Peyer's patch (tissue), 4 donors: ENCODE measurements at regions not wholly inside any gene's neighbourhood (a gene's known extent, or its start where the extent isn't known, plus 50 kb on each side); places are given as distances from the start of the nearest gene placed in this dataset.
A peak's percentile ranks its signal among the peaks of the same experiment; 100 is the strongest.
"Not testable (repeated sequence)": the region's sequence is repeated elsewhere in the genome, so short reads cannot be mapped to it uniquely, and the experiment has no call there.

ENCODE experiments used
- DNase-seq, 3 donors: peaks; one replicate each; pipeline ENCODE4 v3.0.0-alpha.2; 2017 to 2019
- H3K27ac ChIP-seq, 4 donors: fragments of 200-600 bp; sonication (generic); one replicate each; pipeline ENCODE4 v1.5.1; 2016 to 2019
- H3K27me3 ChIP-seq, 2 donors: fragments of 200-600 bp; sonication (generic); one replicate each; pipeline ENCODE4 v1.5.1; 2019
- H3K36me3 ChIP-seq, 3 donors: fragments of 200-600 bp; sonication (generic); one replicate each; pipeline ENCODE4 v1.5.1; 2016 to 2019
- H3K4me1 ChIP-seq, 4 donors: fragments of 200-600 bp; sonication (generic); one replicate each; pipeline ENCODE4 v1.5.1; 2016 to 2019
- H3K4me3 ChIP-seq, 4 donors: fragments of 200-600 bp; sonication (generic); 1 replicate in 3 of 4; 2 replicates in 1 of 4; pipeline ENCODE4 v1.5.1; 2016 to 2019; ENCODE audit warnings: mild to moderate bottlenecking in 1 of 4
- H3K9me3 ChIP-seq, 4 donors: fragments of 200-600 bp; sonication (generic); one replicate each; pipeline ENCODE4 v1.5.1; 2016 to 2019; ENCODE audit warnings: mild to moderate bottlenecking in 1 of 4
- POLR2A ChIP-seq, 2 donors: fragments of 450-650 bp; IDR thresholded peaks; one replicate each; pipeline ENCODE4 v1.5.1; 2017; ENCODE audit warnings: antibody characterized with exemption in 2 of 2, mild to moderate bottlenecking in 2 of 2, moderate library complexity in 2 of 2
- TF ChIP-seq, protein P1 (sequence below), 6 experiments: fragments of 450-650 bp in 4 of 6; fragments of 200-600 bp in 2 of 6; sonication (generic) in 1 of 6; IDR thresholded peaks; one replicate each; pipeline ENCODE4 v1.5.1; 2017 to 2019; ENCODE audit warnings: antibody characterized with exemption in 6 of 6, mild to moderate bottlenecking in 3 of 6, moderate library complexity in 1 of 6

DNA sequence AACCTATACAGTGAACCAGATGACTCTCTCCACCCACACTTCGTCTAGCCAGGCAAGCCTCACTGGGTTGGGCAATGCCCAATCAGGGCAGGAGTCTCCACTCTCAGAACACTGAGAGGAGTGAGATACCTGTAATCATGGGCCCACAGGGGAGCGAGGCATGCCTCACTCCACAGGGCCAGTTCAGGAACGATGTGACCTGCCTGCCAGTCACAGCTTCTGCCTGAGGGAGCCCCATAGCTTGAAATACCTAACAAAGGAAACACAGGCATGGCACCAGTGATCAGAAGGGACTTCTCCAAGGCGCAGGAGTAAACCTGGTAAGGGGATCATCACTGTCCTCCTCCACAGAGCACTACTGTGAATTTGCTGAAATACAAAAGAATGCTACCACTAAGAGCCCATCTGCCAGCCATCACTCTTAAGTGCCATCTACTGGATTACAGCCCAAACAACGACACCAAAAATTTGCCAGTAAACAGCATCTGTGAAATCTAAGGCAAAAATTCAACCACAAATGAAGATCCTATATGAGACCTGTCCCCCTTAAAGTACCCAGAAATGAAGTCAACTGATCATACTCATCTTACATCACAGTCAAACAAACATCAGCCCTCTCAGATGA, 689.9 kb upstream of the SEMA6D start:
- H3K4me3 ChIP-seq: no peak overlapping the region
- no peaks in the 10 kb centered on the region for H3K4me1 ChIP-seq
- no peaks in the 10 kb centered on the region for H3K9me3 ChIP-seq
- no peaks in the 10 kb centered on the region for H3K27me3 ChIP-seq
- no peak for DNase-seq
- TF ChIP-seq, protein P1, sequence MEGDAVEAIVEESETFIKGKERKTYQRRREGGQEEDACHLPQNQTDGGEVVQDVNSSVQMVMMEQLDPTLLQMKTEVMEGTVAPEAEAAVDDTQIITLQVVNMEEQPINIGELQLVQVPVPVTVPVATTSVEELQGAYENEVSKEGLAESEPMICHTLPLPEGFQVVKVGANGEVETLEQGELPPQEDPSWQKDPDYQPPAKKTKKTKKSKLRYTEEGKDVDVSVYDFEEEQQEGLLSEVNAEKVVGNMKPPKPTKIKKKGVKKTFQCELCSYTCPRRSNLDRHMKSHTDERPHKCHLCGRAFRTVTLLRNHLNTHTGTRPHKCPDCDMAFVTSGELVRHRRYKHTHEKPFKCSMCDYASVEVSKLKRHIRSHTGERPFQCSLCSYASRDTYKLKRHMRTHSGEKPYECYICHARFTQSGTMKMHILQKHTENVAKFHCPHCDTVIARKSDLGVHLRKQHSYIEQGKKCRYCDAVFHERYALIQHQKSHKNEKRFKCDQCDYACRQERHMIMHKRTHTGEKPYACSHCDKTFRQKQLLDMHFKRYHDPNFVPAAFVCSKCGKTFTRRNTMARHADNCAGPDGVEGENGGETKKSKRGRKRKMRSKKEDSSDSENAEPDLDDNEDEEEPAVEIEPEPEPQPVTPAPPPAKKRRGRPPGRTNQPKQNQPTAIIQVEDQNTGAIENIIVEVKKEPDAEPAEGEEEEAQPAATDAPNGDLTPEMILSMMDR (IDR thresholded peaks at IDR 0.05): peak in 2 of 6 experiments; percentile 4
- no peak for TF ChIP-seq POLR2A (IDR thresholded peaks at IDR 0.05)
- H3K27ac ChIP-seq: no peak overlapping the region
- no peaks in the 10 kb centered on the region for H3K36me3 ChIP-seq

DNA sequence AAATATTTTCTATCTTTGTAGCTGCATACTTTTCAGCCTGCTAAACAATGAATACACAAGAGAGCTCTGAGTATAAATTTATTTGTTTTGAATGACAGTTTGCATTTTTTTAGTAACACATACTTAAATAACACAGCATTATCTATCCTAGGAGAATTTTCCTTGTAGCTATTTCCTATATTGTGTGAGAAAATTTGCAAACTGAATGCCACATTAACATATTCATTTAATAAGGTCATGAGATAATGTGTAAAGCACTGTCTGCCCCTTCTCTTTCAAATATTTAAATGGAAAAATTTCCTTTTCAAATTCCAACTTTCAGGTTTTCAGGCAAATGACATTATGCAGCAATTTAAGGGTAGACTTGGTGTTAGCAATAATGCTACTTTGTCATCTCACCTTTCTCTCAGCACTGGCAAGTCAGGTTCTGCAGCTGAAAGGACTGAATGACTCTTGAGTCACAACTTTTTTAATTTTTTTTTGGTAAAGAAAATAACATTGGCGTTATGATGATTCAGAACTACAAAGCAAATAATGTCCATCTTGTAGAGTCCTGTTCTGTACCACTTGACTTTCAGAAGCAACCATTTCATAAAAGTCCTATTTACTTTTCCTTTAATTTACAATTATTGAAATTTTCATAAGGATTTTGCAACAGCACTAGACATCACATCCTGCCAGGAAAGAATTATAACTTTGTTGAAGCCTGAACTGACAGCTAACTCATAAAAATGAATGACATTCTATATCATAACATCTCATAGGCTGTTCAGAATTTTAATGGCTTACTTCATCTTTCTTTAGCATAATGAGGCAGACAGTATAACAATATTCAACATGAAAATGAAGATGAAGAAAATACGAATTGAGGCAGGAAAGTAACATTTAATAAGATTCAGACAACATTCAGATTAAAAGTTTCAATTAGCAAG, 681.6 kb upstream of the SEMA6D start:
- Histone ChIP-seq H3K27me3 (no peaks in the 10 kb centered on the region), H3K9me3 (no peaks in the 10 kb centered on the region), H3K4me1 (no peaks in the 10 kb centered on the region), H3K4me3 (no peak overlapping the region), H3K27ac (no peak overlapping the region), H3K36me3 (no peaks in the 10 kb centered on the region)
- no peak for DNase-seq
- TF ChIP-seq POLR2A (IDR thresholded peaks at IDR 0.05): no peak
- TF ChIP-seq, protein P1 (IDR thresholded peaks at IDR 0.05): no peak

DNA sequence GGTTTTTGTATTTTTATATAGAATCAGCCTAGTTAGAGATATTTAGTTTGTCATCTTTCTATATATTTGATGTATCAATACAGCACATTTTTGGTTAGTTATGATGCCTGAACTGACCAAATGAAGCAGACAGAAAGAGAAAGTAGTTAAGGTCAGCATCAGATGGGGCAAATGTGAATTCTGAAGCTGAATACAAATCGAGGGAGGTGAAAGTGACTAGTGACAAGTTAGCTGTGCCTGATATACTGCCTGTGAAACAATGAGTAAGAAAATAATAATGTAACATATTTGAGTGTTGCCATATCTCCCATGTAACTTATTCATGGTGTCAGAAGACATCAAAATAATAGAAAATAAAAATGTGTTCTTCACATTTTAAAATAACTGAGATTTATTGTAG, 680.3 kb upstream of the SEMA6D start:
- Histone ChIP-seq H3K27me3 (no peaks in the 10 kb centered on the region), H3K4me3 (no peak overlapping the region), H3K27ac (no peak overlapping the region), H3K4me1 (no peaks in the 10 kb centered on the region), H3K9me3 (no peaks in the 10 kb centered on the region), H3K36me3 (no peaks in the 10 kb centered on the region)
- TF ChIP-seq, protein P1 (IDR thresholded peaks at IDR 0.05): no peak
- TF ChIP-seq POLR2A (IDR thresholded peaks at IDR 0.05): no peak
- no peak for DNase-seq

DNA sequence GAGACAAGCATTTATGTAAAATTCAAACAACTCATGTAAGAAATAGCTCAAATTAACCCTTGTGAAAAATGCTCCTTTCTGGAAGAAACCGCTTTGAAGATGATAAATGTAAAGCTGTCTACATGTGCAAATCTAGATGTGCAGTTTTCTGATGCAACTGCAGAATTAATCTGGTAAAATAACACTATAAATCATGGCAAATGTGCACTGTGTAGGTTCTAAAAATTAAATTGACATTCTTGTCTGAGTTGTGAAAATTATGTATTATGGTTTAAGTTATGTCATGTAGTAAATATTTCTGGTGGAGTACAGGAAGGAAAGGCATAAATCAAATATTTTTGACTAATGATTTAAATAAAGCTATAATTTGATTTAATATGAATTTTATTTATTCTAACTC, 678.1 kb upstream of the SEMA6D start:
- Histone ChIP-seq H3K27me3 (no peaks in the 10 kb centered on the region), H3K4me1 (no peaks in the 10 kb centered on the region), H3K27ac (no peak overlapping the region), H3K36me3 (no peaks in the 10 kb centered on the region), H3K9me3 (no peaks in the 10 kb centered on the region), H3K4me3 (no peak overlapping the region)
- DNase-seq: no peak
- TF ChIP-seq, protein P1 (IDR thresholded peaks at IDR 0.05): no peak
- TF ChIP-seq POLR2A (IDR thresholded peaks at IDR 0.05): no peak

DNA sequence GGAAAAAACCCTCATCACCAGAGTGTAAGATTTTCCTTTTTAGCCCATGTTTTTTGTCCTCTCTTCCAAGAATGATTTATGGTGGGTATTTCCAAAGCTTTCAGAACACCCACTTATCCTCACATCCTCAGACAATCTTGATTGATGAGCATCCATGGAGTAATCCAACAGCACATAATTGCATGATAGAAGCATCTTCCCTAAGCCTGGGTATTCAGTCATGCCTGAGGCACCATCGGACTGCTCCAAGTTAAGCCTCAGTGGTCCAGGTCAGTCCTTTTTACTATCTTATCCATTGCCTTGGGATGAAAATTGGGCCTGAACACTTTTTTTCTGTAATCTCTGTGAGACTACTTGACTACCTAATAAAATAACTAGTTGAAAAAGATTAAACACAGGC, 676.0 kb upstream of the SEMA6D start:
- no peak for DNase-seq
- H3K4me1 ChIP-seq: no peaks in the 10 kb centered on the region
- H3K27ac ChIP-seq: no peak overlapping the region
- H3K36me3 ChIP-seq: no peaks in the 10 kb centered on the region
- no peak overlapping the region for H3K4me3 ChIP-seq
- TF ChIP-seq, protein P1 (IDR thresholded peaks at IDR 0.05): no peak
- TF ChIP-seq POLR2A (IDR thresholded peaks at IDR 0.05): no peak
- H3K9me3 ChIP-seq: no peaks in the 10 kb centered on the region
- H3K27me3 ChIP-seq: no peaks in the 10 kb centered on the region

DNA sequence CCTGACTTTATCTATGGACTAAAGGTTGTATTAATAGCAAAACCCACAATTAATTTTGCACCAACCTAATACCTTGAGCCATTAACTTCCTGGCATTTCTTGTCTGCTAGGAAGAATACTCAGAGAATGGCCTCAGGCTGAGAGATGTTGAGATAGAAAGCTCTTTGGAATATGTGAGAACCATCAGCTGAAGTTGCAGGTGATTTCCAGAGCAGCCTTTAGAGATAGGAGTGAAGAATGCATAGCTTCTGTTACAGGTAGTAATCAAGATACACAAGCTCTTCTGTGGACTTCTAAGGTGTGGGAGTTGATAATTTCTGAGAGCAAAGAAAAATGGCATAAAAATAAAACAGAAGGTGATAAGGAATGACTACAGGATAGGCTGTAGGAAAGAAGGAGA, 669.3 kb upstream of the SEMA6D start:
- not testable (repeated sequence) for H3K4me3 ChIP-seq, H3K4me1 ChIP-seq, H3K36me3 ChIP-seq, DNase-seq, H3K27ac ChIP-seq, H3K27me3 ChIP-seq, H3K9me3 ChIP-seq
